Fibroblast of mammary gland (primary cell): ENCODE measurements at regions not wholly inside any gene's neighbourhood (a gene's known extent, or its start where the extent isn't known, plus 50 kb on each side); places are given as distances from the start of the nearest gene placed in this dataset.

ENCODE experiments used
- DNase-seq: peaks from one replicate; pipeline ENCODE4 v3.0.0-alpha.2; 2010; ENCODE audit warnings: low read depth
- H3K4me3 ChIP-seq: 2 replicates; pipeline ENCODE4 v1.5.1; 2011; ENCODE audit warnings: low read depth, mild to moderate bottlenecking, low read length, moderate library complexity; ENCODE audit not compliant: control insufficient read depth
- CTCF ChIP-seq: conservative IDR thresholded peaks from 2 replicates; pipeline ENCODE4 v1.5.1; 2011; ENCODE audit warnings: low read depth, low read length, inconsistent platforms; ENCODE audit not compliant: control insufficient read depth, insufficient read depth

DNA sequence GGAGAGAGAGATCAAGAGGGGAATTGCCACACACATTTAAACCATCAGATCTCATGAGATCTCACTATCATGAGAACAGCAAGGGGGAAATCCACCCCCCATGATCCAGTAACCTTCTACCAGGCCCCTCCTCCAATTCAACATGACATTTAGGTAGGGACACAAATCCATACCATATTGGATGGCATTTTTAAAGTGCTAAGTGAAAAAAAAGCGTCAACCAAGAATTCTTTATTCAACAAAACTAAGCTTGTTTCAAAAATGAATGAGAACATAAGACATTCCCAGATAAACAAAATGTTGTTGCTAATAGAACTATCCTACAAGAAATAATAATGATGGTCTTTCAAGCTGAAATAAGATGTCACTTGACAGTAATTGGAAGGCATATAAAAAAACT lies 626.2 kb upstream of the LRRTM1 start:
- H3K4me3 ChIP-seq = no peak overlapping the region
- no peak for TF ChIP-seq CTCF
- no peak for DNase-seq

DNA sequence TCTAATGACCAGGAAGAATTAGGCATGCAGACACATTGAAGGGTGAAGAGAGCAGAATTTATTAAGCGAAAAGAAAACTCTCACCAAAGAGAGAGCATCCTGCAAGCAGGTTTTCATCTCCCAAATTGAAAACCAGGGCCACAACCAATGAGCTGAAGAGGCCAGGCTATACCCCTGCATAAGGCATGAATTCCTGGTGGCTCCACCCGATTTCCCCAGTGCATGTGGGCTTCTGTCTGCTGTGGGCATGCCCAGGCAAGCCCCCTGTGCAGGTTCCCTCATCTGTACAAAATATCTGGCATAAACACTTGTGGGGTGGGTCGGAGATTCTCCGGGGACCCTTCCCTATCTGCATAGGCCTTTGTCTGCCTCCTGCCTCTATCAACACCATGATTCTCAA lies 621.6 kb upstream of the LRRTM1 start:
- TF ChIP-seq CTCF = no peak
- H3K4me3 ChIP-seq = no peak overlapping the region
- no peak for DNase-seq

DNA sequence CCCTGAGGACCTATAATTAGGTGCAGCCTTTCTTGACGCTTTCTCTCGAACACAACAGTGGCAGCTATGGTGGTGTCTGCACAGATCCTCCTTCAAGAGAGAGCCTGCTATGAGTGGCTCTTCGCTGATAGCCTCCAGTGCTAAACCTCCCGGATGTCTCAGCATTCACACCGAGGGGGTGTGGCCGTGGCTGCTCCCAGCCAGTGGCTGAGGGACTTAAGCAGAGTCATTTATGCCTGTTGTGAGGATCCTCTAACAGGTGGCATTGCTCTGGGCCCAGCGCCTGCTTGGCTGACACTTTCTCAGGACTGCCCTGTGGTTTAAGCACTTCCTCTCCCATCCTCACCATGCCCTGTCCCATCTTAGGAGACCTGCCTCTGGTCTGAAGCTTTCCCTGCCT lies 592.0 kb upstream of the LRRTM1 start:
- no peak overlapping the region for H3K4me3 ChIP-seq
- TF ChIP-seq CTCF = no peak
- DNase-seq = no peak

DNA sequence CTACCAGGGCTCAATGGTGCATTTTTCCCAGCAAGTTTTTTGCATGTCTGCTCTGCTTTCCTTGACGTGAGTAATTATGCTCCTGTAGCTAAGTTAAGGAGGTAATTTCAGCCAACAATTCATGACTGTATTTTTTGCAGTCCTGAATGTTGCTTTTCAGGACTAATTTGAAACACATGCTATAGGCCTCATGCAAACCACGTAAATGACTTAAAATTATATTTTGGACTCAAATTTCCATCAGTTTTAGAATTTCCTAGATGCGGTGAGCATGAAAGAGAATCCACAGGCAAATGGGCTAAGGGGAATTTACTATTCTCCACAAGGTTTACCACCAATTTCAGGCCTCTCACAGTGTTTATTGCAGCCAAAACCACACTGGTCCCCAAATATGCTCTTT lies 589.9 kb upstream of the LRRTM1 start:
- no peak overlapping the region for H3K4me3 ChIP-seq
- DNase-seq = no peak
- no peak for TF ChIP-seq CTCF

DNA sequence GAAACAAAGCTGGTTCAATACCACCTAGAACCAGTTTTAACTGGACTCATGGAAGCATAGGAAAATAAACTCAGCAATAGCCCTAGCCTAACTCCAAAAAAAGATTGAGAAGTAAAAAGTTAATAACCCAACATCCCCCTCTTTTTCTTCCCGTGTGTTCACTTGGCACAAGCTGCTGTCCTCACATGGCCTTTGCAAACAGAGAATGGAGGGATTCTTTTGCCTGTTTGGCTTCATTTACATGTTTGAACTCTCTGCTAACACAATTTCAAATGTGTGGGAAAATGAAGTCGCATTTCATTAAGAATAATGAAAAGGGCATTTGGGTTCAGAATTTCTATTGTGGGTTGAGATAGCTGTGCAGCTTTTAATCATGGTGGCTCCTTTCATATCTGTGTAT lies 589.2 kb upstream of the LRRTM1 start:
- no peak for TF ChIP-seq CTCF
- H3K4me3 ChIP-seq = no peak overlapping the region
- no peak for DNase-seq

DNA sequence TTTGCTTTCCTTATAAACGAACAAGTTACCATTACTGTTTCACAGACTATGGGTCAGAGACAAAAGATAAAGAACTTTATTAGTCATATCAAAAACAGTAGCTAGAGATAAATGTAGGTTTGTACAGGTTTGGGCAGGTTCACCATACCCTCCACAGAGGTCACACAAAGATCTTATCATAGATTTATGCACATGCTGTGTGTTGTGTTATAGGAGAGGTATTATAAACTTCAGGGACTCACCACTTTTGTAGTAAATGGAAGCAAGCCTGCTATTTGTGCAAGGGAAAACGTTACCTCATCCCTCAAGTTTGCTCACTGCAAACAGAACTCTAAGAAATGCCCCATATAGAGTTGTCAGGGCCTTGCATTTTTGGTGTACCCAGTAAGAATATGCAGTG lies 584.5 kb upstream of the LRRTM1 start:
- H3K4me3 ChIP-seq = no peak overlapping the region
- DNase-seq = no peak
- TF ChIP-seq CTCF = no peak

DNA sequence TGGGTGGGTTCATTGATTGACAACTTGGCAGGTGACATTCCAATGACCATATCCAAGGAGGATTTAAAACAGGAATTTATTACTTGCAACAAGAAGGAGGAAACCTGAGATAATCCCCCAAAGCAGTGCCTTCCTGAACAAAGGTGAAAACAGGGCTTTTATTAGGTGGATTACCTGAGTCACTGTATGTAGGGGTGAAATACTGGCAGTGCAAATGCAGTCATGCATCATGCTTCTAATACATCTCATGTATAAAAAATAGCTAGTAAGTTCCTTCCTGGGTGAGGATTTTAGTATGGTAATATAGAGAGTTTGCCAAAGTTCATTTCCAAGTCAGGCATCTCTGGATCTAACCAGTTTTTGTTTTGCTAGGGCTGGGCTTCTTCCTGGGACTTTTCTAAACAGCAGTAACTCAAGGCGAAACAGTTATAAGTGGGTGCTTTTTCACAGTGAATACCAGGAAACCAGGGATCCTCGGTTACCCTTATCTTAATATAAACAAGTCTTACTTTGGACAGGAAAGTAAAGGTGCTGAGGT lies 583.4 kb upstream of the LRRTM1 start:
- TF ChIP-seq CTCF = no peak
- DNase-seq = no peak
- H3K4me3 ChIP-seq = no peak overlapping the region
